ENCODE measurements at regions not wholly inside any gene's neighbourhood (a gene's known extent, or its start where the extent isn't known, plus 50 kb on each side); places are given as distances from the start of the nearest gene placed in this dataset.

DNA sequence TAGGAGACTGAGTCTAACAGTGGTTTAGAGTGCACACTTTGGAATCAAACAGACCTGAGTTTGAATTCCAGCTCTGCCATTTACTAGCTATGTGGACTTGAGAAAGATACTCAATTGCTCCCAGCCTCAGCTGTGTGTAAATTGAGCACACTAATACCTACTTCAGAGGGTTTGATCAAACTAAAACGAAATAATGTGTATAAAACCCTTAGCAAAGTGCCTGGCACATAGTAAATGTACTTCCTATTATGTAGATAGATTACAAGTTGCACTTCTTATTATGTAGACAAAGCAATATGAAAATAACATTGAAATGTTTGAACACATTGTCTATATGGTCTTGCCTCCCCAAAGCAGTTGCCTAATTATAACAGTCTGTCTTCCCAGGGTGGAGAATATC, 180.6 kb downstream of the ANXA2 start:
- TF ChIP-seq, protein P1, sequence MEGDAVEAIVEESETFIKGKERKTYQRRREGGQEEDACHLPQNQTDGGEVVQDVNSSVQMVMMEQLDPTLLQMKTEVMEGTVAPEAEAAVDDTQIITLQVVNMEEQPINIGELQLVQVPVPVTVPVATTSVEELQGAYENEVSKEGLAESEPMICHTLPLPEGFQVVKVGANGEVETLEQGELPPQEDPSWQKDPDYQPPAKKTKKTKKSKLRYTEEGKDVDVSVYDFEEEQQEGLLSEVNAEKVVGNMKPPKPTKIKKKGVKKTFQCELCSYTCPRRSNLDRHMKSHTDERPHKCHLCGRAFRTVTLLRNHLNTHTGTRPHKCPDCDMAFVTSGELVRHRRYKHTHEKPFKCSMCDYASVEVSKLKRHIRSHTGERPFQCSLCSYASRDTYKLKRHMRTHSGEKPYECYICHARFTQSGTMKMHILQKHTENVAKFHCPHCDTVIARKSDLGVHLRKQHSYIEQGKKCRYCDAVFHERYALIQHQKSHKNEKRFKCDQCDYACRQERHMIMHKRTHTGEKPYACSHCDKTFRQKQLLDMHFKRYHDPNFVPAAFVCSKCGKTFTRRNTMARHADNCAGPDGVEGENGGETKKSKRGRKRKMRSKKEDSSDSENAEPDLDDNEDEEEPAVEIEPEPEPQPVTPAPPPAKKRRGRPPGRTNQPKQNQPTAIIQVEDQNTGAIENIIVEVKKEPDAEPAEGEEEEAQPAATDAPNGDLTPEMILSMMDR (IDR thresholded peaks at IDR 0.05; ENCODE audit: poor library complexity, severe bottlenecking) = no peak
- no peak for TF ChIP-seq POLR2AphosphoS5 (IDR thresholded peaks at IDR 0.05)

All from neural cell (in vitro differentiated cells).